H9 (cell line): ENCODE measurements at regions not wholly inside any gene's neighbourhood (a gene's known extent, or its start where the extent isn't known, plus 50 kb on each side); places are given as distances from the start of the nearest gene placed in this dataset.

ENCODE experiments used
- DNase-seq: peaks from one replicate; pipeline ENCODE4 v3.0.0-alpha.2; 2017
- H2AFZ ChIP-seq: one replicate; pipeline ENCODE4 v1.6.1; 2013; ENCODE audit warnings: mild to moderate bottlenecking, low read length, control low read depth, moderate library complexity
- H2AK5ac ChIP-seq: 2 replicates; pipeline ENCODE4 v1.6.1; 2013; ENCODE audit warnings: low read length, control low read depth, mixed read lengths; ENCODE audit not compliant: insufficient read length
- H2BK120ac ChIP-seq: one replicate; pipeline ENCODE4 v1.6.1; 2013; ENCODE audit warnings: low read depth, mild to moderate bottlenecking, low read length, control low read depth, inconsistent platforms; ENCODE audit not compliant: poor library complexity, severe bottlenecking
- H2BK12ac ChIP-seq: 2 replicates; pipeline ENCODE4 v1.6.1; 2013; ENCODE audit warnings: low read length, control low read depth, mixed read lengths, low read depth; ENCODE audit not compliant: insufficient read length
- H2BK15ac ChIP-seq: 2 replicates; pipeline ENCODE4 v1.6.1; 2013; ENCODE audit warnings: low read depth, low read length, control low read depth
- H2BK20ac ChIP-seq: one replicate; pipeline ENCODE4 v1.6.1; 2013; ENCODE audit warnings: low read depth, mild to moderate bottlenecking, low read length, control low read depth, inconsistent platforms; ENCODE audit not compliant: poor library complexity, severe bottlenecking
- H2BK5ac ChIP-seq: 2 replicates; pipeline ENCODE4 v1.6.1; 2013; ENCODE audit warnings: low read length, control low read depth, mixed read lengths; ENCODE audit not compliant: insufficient read length
- H3K14ac ChIP-seq: 2 replicates; pipeline ENCODE4 v1.6.1; 2013; ENCODE audit warnings: low read length, control low read depth; ENCODE audit not compliant: insufficient read depth
- H3K18ac ChIP-seq: 2 replicates; pipeline ENCODE4 v1.6.1; 2013; ENCODE audit warnings: low read depth, mild to moderate bottlenecking, mixed read lengths, low read length, control low read depth; ENCODE audit not compliant: insufficient read length
- H3K23ac ChIP-seq: 2 replicates; pipeline ENCODE4 v1.6.1; 2013; ENCODE audit warnings: low read length, control low read depth, mixed read lengths, low read depth; ENCODE audit not compliant: insufficient read length
- H3K23me2 ChIP-seq: 2 replicates; pipeline ENCODE4 v1.6.1; 2013; ENCODE audit warnings: low read depth, mild to moderate bottlenecking, mixed read lengths, low read length, control low read depth; ENCODE audit not compliant: insufficient read length, poor library complexity, severe bottlenecking
- H3K27ac ChIP-seq: 2 replicates; pipeline ENCODE4 v1.5.1; 2013; ENCODE audit warnings: low read length, control low read depth, mixed read lengths, low read depth; ENCODE audit not compliant: insufficient read length
- H3K27me3 ChIP-seq: 2 replicates; pipeline ENCODE4 v1.6.1; 2013; ENCODE audit warnings: low read length, control low read depth, inconsistent platforms; ENCODE audit not compliant: insufficient read depth
- H3K4ac ChIP-seq: 2 replicates; pipeline ENCODE4 v1.6.1; 2013; ENCODE audit warnings: low read depth, mild to moderate bottlenecking, control low read depth, inconsistent platforms, low read length, moderate library complexity
- H3K4me1 ChIP-seq: 2 replicates; pipeline ENCODE4 v1.6.1; 2013; ENCODE audit warnings: low read length, control low read depth, inconsistent platforms; ENCODE audit not compliant: insufficient read depth
- H3K4me2 ChIP-seq: 2 replicates; pipeline ENCODE4 v1.6.1; 2013; ENCODE audit warnings: low read length, control low read depth, mixed read lengths; ENCODE audit not compliant: insufficient read length, insufficient read depth
- H3K56ac ChIP-seq: 2 replicates; pipeline ENCODE4 v1.6.1; 2013; ENCODE audit warnings: low read depth, mild to moderate bottlenecking, mixed read lengths, low read length, control low read depth; ENCODE audit not compliant: insufficient read length
- H3K79me1 ChIP-seq: 2 replicates; pipeline ENCODE4 v1.6.1; 2013; ENCODE audit warnings: low read depth, mild to moderate bottlenecking, moderate library complexity, low read length, control low read depth, inconsistent platforms; ENCODE audit not compliant: insufficient read depth, poor library complexity, severe bottlenecking
- H3K79me2 ChIP-seq: 2 replicates; pipeline ENCODE4 v1.6.1; 2013; ENCODE audit warnings: low read length, control low read depth, inconsistent platforms; ENCODE audit not compliant: insufficient read depth
- H3K9ac ChIP-seq: 2 replicates; pipeline ENCODE4 v1.6.1; 2013; ENCODE audit warnings: low read length, control low read depth, mixed read lengths; ENCODE audit not compliant: insufficient read length; ENCODE audit errors: extremely low read depth
- H3K9me3 ChIP-seq: one replicate; pipeline ENCODE4 v1.6.1; 2013; ENCODE audit warnings: low read depth, low read length, inconsistent platforms; ENCODE audit not compliant: control insufficient read depth
- H3T11ph ChIP-seq: one replicate; pipeline ENCODE4 v1.6.1; 2013; ENCODE audit warnings: mild to moderate bottlenecking, low read length, control low read depth, inconsistent platforms
- H4K20me1 ChIP-seq: one replicate; pipeline ENCODE4 v1.6.1; 2013; ENCODE audit not compliant: control insufficient read depth, insufficient read length, insufficient read depth
- H4K5ac ChIP-seq: 2 replicates; pipeline ENCODE4 v1.6.1; 2013; ENCODE audit warnings: low read depth, mild to moderate bottlenecking, mixed read lengths, low read length, control low read depth; ENCODE audit not compliant: insufficient read length
- H4K8ac ChIP-seq: replicated peaks from 2 replicates; pipeline ENCODE4 v1.6.1; 2013; ENCODE audit warnings: low read length, control low read depth, mixed read lengths, low read depth; ENCODE audit not compliant: insufficient read length
- H4K91ac ChIP-seq: 2 replicates; pipeline ENCODE4 v1.6.1; 2013; ENCODE audit warnings: low read depth, mild to moderate bottlenecking, moderate library complexity, mixed read lengths, low read length, control low read depth; ENCODE audit not compliant: insufficient read length
- H3K27ac Mint-ChIP-seq, 3 experiments: 2 replicates in 2 of 3; 3 replicates in 1 of 3; pipeline ENCODE4 v1.8.0; 2020 to 2021; ENCODE audit warnings: mixed read lengths in 3 of 3, mild to moderate bottlenecking in 1 of 3, moderate library complexity in 1 of 3
- H3K27me3 Mint-ChIP-seq: 2 replicates; pipeline ENCODE4 v1.8.0; 2021; ENCODE audit warnings: low read depth, mild to moderate bottlenecking, moderate library complexity, mixed read lengths
- H3K36me3 Mint-ChIP-seq, 3 experiments: 2 replicates in 2 of 3; 3 replicates in 1 of 3; pipeline ENCODE4 v1.8.0; 2020 to 2021; ENCODE audit warnings: low read depth in 3 of 3, mixed read lengths in 3 of 3; ENCODE audit not compliant: insufficient read depth in 1 of 3
- H3K4me1 Mint-ChIP-seq, 2 experiments: 2 replicates each; pipeline ENCODE4 v1.8.0; 2020; ENCODE audit warnings: mixed read lengths in 2 of 2
- H3K4me3 Mint-ChIP-seq, 2 experiments: 2 replicates in 1 of 2; 3 replicates in 1 of 2; pipeline ENCODE4 v1.8.0; 2020 to 2021; ENCODE audit warnings: mild to moderate bottlenecking in 2 of 2, mixed read lengths in 2 of 2, moderate library complexity in 1 of 2
- H3K9me3 Mint-ChIP-seq, 2 experiments: 2 replicates in 1 of 2; 3 replicates in 1 of 2; pipeline ENCODE4 v1.8.0; 2020; ENCODE audit warnings: mild to moderate bottlenecking in 2 of 2, mixed read lengths in 2 of 2, moderate library complexity in 1 of 2
- CTCF ChIP-seq: fragments of 200-600 bp; sonication (generic); conservative IDR thresholded peaks from 3 replicates; pipeline ENCODE4 v1.8.0; 2021; ENCODE audit warnings: antibody characterized with exemption, mild to moderate bottlenecking
- WGBS: extraction: QIAGEN DNeasy Blood & Tissue Kit; methylation state at CpG from one replicate; pipeline ENCODE4 v1.1.7; 2013; ENCODE audit warnings: missing lambda C conversion rate, low lambda C conversion rate, mixed read lengths; ENCODE audit not compliant: insufficient read length; ENCODE audit errors: extremely low coverage; 5-methylcytosine and 5-hydroxymethylcytosine counted together

GRCh38 chrX:6678313-6678712 is 143.4 kb upstream of the VCX3A start:
- no peak overlapping the region for H3K9ac ChIP-seq
- H2BK15ac ChIP-seq, result no peak overlapping the region
- H4K5ac ChIP-seq, result no peak overlapping the region
- H2AFZ ChIP-seq, result no peak overlapping the region
- H2BK120ac ChIP-seq, result no peak overlapping the region
- no peak overlapping the region for H3K14ac ChIP-seq
- no peak overlapping the region for H3K56ac ChIP-seq
- H3K27me3 ChIP-seq, result no peaks in the 10 kb centered on the region
- H3K23me2 ChIP-seq, result no peaks in the 10 kb centered on the region
- no peak overlapping the region for H2AK5ac ChIP-seq
- no peak for DNase-seq
- no peak overlapping the region for H2BK12ac ChIP-seq
- no peak overlapping the region for H3K23ac ChIP-seq
- no peak overlapping the region for H3T11ph ChIP-seq
- no peaks in the 10 kb centered on the region for H3K79me1 ChIP-seq
- H3K27me3 Mint-ChIP-seq, result no peaks in the 10 kb centered on the region
- H3K9me3 Mint-ChIP-seq, result peaks cover 7% of the 10 kb centered on the region in 2 experiments
- H3K27ac Mint-ChIP-seq, result peak overlapping the region in 1 of 3 experiments; percentile 1; a peak in 1 of 7 replicates
- no peaks in the 10 kb centered on the region for H3K9me3 ChIP-seq
- no peaks in the 10 kb centered on the region for H3K79me2 ChIP-seq
- WGBS, result no CpG with 5 or more reads among the region's 7 CpGs
- no peak overlapping the region for H3K4me2 ChIP-seq
- H3K36me3 Mint-ChIP-seq, result peaks cover 9 to 14% (median 12%) of the 10 kb centered on the region in 3 experiments; a peak in 6 of 7 replicates
- no peaks in the 10 kb centered on the region for H4K20me1 ChIP-seq
- H3K27ac ChIP-seq, result no peak overlapping the region
- H3K4ac ChIP-seq, result no peak overlapping the region
- H4K91ac ChIP-seq, result no peak overlapping the region
- H2BK5ac ChIP-seq, result no peak overlapping the region
- H3K4me1 Mint-ChIP-seq, result peaks cover 24 to 25% of the 10 kb centered on the region in 2 experiments
- no peak overlapping the region for H2BK20ac ChIP-seq
- TF ChIP-seq CTCF, result no peak
- no peak overlapping the region for H3K18ac ChIP-seq
- no peaks in the 10 kb centered on the region; the same call in 1 of the 2 replicates for H3K4me1 ChIP-seq
- H3K4me3 Mint-ChIP-seq, result no peak overlapping the region
- H4K8ac ChIP-seq, result no peak overlapping the region
